ENCODE measurements at regions not wholly inside any gene's neighbourhood (a gene's known extent, or its start where the extent isn't known, plus 50 kb on each side); places are given as distances from the start of the nearest gene placed in this dataset.

DNA sequence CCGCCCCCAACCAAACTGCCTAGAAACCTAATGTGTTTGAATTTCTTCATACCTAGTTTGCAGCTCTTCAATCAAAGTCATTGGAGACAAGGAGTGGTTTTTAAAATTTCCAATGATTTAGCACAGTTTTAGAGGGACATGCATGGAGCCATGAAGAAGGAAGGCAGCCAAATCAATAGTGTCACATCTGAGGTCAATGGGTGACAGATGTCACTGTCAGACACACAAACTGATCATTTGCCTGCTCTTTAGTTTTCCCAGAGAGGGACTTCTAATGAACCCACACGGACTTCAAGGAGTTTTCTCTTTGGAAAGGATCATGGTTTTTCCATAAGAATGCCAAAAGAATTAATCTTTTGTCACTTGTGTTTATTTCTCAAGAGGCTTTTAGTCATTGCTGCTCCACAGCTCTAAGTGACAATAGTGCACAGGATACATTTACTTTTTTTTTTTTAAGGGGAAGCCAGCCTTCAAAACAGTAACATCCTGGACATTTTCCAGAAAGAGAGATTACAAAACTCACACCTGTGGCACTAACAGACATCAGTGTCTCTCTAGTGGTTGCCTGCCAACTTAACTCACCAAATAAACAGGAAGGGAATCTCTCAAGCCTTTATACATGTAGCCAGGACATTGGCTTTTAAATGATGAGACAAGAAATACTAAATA is 251.1 kb upstream of the DIAPH2 start:
- DNase-seq (no peak), ATAC-seq (ENCODE audit: low FRiP score in 2 of 2) (no peak)
- no peak overlapping the region for H3K4me3 ChIP-seq
- TF ChIP-seq EP300 (IDR thresholded peaks at IDR 0.05), result no peak
- TF ChIP-seq POLR2AphosphoS5 (IDR thresholded peaks at IDR 0.05), result no peak
- TF ChIP-seq CTCF (IDR thresholded peaks at IDR 0.05), result no peak
- TF ChIP-seq POLR2A (IDR thresholded peaks at IDR 0.05), result no peak
- no peaks in the 10 kb centered on the region for H3K9me3 ChIP-seq
- no peak overlapping the region for H3K27ac ChIP-seq
- 48 to 54% methylated on average over 2 of the region's 2 CpGs for WGBS, 2 donors
- H3K4me1 ChIP-seq, result peaks cover 0 to 18% (median 0%) of the 10 kb centered on the region in 4 donors
- H3K36me3 ChIP-seq, result no peaks in the 10 kb centered on the region
- H3K27me3 ChIP-seq, result no peaks in the 10 kb centered on the region

DNA sequence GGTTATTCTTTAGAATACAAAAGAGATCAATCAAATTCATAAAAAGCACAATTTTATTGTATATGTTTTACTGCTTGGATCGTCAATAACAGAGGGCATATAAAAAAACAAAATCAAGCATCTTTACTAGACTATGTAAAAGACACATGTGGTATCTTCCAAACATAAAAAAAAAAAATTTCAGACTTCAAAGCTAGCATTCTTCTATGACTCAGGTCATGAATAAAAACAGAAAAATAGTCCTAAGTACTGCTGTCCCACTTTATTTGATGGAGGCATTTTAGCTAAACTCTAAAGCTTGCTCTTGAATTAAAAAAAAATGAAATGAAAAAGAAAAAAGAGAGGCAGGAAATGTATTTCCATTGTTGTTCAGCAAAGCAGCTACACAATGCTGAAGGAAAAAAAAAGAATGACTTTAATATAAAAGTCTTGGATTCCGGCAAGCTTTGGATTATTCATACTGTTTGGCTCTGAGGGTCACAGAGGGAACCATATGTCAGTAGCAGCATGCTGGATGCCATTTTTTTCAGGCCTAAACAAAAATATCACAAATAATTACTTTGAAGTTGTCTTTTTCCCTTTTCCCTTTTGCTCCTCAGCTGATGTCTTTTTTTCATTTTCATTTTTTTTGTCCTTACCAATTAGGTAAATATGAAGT is 249.1 kb upstream of the DIAPH2 start:
- no peak for ATAC-seq (ENCODE audit: low FRiP score in 2 of 2)
- no peaks in the 10 kb centered on the region for H3K27me3 ChIP-seq
- no peaks in the 10 kb centered on the region for H3K36me3 ChIP-seq
- no peak for TF ChIP-seq POLR2AphosphoS5 (IDR thresholded peaks at IDR 0.05)
- no peak for TF ChIP-seq CTCF (IDR thresholded peaks at IDR 0.05)
- peaks cover 0 to 16% (median 0%) of the 10 kb centered on the region in 4 donors for H3K4me1 ChIP-seq
- DNase-seq, result no peak
- no peak overlapping the region for H3K27ac ChIP-seq
- no peaks in the 10 kb centered on the region for H3K9me3 ChIP-seq
- 73 to 80% methylated on average over 2 of the region's 2 CpGs for WGBS, 2 donors
- H3K4me3 ChIP-seq, result no peak overlapping the region

- ATAC-seq (ENCODE audit: low FRiP score in 2 of 2) (no peak), DNase-seq (no peak)
- Histone ChIP-seq H3K27me3 (no peaks in the 10 kb centered on the region), H3K27ac (no peak overlapping the region), H3K4me1 (peaks cover 0 to 12% (median 0%) of the 10 kb centered on the region in 4 donors), H3K36me3 (no peaks in the 10 kb centered on the region), H3K4me3 (no peak overlapping the region), H3K9me3 (no peaks in the 10 kb centered on the region)
- no peak for TF ChIP-seq EP300 (IDR thresholded peaks at IDR 0.05)
- TF ChIP-seq POLR2AphosphoS5 (IDR thresholded peaks at IDR 0.05), result no peak
- TF ChIP-seq POLR2A (IDR thresholded peaks at IDR 0.05), result no peak
- no peak for TF ChIP-seq CTCF (IDR thresholded peaks at IDR 0.05)
- WGBS, 2 donors, result 47 to 50% methylated on average over 3 of the region's 3 CpGs
Observed at GRCh38 chrX:96436105-96436504, 248.5 kb upstream of the DIAPH2 start.

DNA sequence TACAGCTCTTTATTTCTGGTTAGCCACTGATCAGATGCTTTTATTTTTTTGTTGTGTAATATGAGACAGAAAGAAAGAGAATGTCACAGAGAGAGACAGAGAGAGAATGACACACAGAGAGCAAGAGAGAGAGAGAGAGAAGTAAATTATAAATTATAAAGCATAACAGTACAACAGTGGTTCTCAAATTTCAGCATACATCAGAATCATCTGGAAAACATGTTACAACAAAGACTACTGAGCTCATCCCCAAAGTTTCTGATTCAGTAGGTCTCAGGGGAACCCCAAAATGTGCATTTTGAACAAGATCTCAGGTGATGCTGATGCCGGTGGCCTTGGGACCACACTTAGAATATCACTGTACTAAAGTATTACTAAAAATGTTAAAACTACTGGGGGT is 245.8 kb upstream of the DIAPH2 start:
- no peak for DNase-seq
- H3K4me3 ChIP-seq, result no peak overlapping the region
- 91 to 93% methylated on average over 1 of the region's 1 CpG for WGBS, 2 donors
- no peaks in the 10 kb centered on the region for H3K36me3 ChIP-seq
- no peak for ATAC-seq (ENCODE audit: low FRiP score in 2 of 2)
- no peak for TF ChIP-seq POLR2A (IDR thresholded peaks at IDR 0.05)
- no peaks in the 10 kb centered on the region for H3K4me1 ChIP-seq
- no peak overlapping the region for H3K27ac ChIP-seq
- H3K27me3 ChIP-seq, result no peaks in the 10 kb centered on the region
- H3K9me3 ChIP-seq, result no peaks in the 10 kb centered on the region

DNA sequence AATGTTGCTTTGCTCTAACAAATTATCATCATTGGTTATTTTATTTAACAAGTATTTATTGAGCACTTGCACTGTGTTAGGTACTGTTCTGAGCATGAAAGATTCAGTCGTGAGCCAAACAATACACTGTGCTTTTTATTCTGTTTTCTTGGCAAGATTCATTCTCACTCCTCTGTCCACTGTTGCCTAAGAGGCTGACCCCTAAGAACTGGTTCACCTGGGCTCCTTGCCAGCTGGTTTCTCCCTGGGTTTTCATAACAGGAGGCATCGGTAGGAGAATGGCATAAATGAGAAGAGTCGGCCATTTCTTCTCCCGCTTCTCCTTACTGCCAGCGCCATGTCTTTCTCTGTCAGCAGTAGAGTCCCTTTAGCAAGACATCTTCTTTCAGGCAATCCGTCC is 243.7 kb upstream of the DIAPH2 start:
- H3K27ac ChIP-seq, result no peak overlapping the region
- 79 to 81% methylated on average over 6 of the region's 6 CpGs for WGBS, 2 donors
- no peaks in the 10 kb centered on the region for H3K4me1 ChIP-seq
- no peaks in the 10 kb centered on the region for H3K9me3 ChIP-seq
- H3K36me3 ChIP-seq, result no peaks in the 10 kb centered on the region
- no peak overlapping the region for H3K4me3 ChIP-seq
- no peaks in the 10 kb centered on the region for H3K27me3 ChIP-seq
- no peak for ATAC-seq (ENCODE audit: low FRiP score in 2 of 2)
- DNase-seq, result no peak
- TF ChIP-seq EP300 (IDR thresholded peaks at IDR 0.05), result no peak
- TF ChIP-seq POLR2AphosphoS5 (IDR thresholded peaks at IDR 0.05), result no peak
- no peak for TF ChIP-seq CTCF (IDR thresholded peaks at IDR 0.05)
- TF ChIP-seq POLR2A (IDR thresholded peaks at IDR 0.05), result no peak
